Pancreas (tissue), 10 donors: ENCODE measurements at regions not wholly inside any gene's neighbourhood (a gene's known extent, or its start where the extent isn't known, plus 50 kb on each side); places are given as distances from the start of the nearest gene placed in this dataset.

Source experiments
- ATAC-seq, 4 donors: fragments of 200-7000 bp; cut with Tn5 transposase; one replicate each; pipeline versions ENCODE4 v1.8.0 to v1.9.1; 2020; ENCODE audit warnings: mild to moderate bottlenecking in 4 of 4, moderate library complexity in 4 of 4
- DNase-seq, 6 donors: peaks; one replicate each; pipeline ENCODE4 v3.0.0-alpha.2; 2020
- FAIRE-seq: peaks from 2 replicates; lab custom pipeline; 2012; peaks lifted over from hg19 to GRCh38; lab: Jason Lieb, UNC
- H3K27ac ChIP-seq, 4 donors: fragments of 200-600 bp; sonication (generic); 1 replicate in 3 of 4; 2 replicates in 1 of 4; pipeline versions ENCODE4 v1.5.0 to v1.8.0; 2020
- H3K27me3 ChIP-seq, 4 donors: fragments of 200-600 bp; one replicate each; pipeline ENCODE4 v1.8.0; 2021
- H3K36me3 ChIP-seq, 3 donors: fragments of 200-600 bp; sonication (generic) in 1 of 3; one replicate each; pipeline versions ENCODE4 v1.5.0 to v1.8.0; 2020 to 2021
- H3K4me1 ChIP-seq, 3 donors: fragments of 200-600 bp; one replicate each; pipeline ENCODE4 v1.8.0; 2021
- H3K4me3 ChIP-seq, 4 donors: fragments of 200-600 bp; sonication (generic) in 2 of 4; one replicate each; pipeline versions ENCODE4 v1.5.0 to v1.8.0; 2020 to 2021
- H3K9me3 ChIP-seq, 4 donors: fragments of 200-600 bp; one replicate each; pipeline ENCODE4 v1.8.0; 2021
- WGBS, 2 donors: extraction: QIAGEN DNeasy Blood & Tissue Kit; methylation state at CpG; one replicate each; pipeline ENCODE4 v1.1.7; 2013; 5-methylcytosine and 5-hydroxymethylcytosine counted together
- intact Hi-C, 3 donors: fragments of 100-400 bp; cut with DNase I; formaldehyde crosslinking; loops; one replicate each; pipeline versions ENCODE4 v1.11.1 to v1.14.2; 2022
- TF ChIP-seq, protein P1 (sequence below), 4 donors: fragments of 200-600 bp; sonication (generic) in 3 of 4; IDR thresholded peaks; one replicate each; pipeline versions ENCODE4 v1.5.0 to v1.8.0; 2021; ENCODE audit warnings: antibody characterized with exemption in 4 of 4
- donor health status: healthy with polysubstance abuse.
- donor health status: DM: no; HTN: no; CAD: no; lungs with moderate emphysema.
- donor health status: DM: no; HTN: no; CAD: no.
- donor health status: control.
- donor health status: control.
- donor health status: Bipolar disorder and iron deficiency.
- donor health status: DM: yes; HTN: yes; CAD: no.
- donor health status: DM: no; HTN: no; CAD: no.
- donor health status: DM: no; HTN: no; CAD: no.
- donor health status: DM: yes; HTN: yes; CAD: no.

DNA sequence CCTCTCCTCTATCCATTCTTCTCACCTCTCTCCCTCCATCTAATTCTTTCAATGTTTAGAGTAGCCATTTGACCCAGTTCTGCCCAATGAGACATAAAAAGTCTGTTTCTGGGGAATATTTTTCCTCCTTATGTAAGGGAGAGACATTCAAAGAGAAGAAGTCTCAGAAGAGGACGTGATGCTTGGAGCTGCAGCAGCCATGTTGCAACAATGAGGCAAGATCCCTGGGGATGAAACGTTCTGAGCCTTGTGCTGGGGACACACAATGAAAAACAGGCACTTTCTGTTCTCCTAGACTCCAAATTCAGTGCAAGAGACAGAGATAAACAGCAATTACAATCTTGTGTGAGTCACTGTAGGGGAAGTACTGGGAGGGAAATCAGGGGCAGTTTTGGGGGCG lies 130.8 kb downstream of the FOXL1 start:
- H3K36me3 ChIP-seq, result no peaks in the 10 kb centered on the region
- ATAC-seq, result no peak

DNA sequence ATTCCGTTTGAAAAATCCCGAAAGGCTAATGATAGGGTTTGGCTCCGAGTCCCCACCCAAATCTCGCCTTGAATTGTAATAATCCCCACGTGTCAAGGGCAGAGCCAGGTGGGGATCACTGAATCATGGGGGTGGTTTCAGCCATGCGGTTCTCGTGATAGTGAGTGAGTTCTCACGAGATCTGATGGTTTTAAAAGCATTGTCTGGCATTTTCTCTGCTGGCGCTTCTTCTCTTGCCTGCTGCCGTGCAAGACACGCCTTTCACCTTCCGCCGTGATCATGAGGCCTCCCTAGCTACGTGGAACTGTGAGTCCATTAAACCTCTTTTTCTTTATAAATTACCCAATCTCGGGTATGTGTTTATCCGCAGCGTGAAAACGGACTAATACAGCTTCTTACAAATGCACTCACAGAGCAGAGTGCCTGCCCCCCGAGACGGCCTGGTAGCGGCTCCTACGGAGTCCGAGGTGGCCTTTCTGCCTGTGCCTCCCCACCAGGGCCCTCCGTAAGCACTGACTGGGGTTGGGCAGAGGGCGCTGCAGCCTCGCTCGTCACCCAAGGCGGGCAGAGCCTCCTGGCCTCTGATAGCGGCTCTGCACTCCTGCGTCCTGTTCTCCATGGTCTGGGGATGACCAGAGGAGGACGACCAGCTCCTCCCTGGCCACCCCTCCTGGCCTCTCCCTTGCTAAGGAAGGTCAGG lies 131.7 kb downstream of the FOXL1 start:
- Histone ChIP-seq H3K4me3 (no peak overlapping the region), H3K36me3 (no peaks in the 10 kb centered on the region), H3K27me3 (no peaks in the 10 kb centered on the region), H3K27ac (no peak overlapping the region), H3K4me1 (no peaks in the 10 kb centered on the region), H3K9me3 (no peaks in the 10 kb centered on the region)
- no peak for ATAC-seq
- WGBS, 2 donors, result 64 to 72% methylated on average over 31 of the region's 31 CpGs
- FAIRE-seq, result no peak
- intact Hi-C loops, result no loop called here
- TF ChIP-seq, protein P1, sequence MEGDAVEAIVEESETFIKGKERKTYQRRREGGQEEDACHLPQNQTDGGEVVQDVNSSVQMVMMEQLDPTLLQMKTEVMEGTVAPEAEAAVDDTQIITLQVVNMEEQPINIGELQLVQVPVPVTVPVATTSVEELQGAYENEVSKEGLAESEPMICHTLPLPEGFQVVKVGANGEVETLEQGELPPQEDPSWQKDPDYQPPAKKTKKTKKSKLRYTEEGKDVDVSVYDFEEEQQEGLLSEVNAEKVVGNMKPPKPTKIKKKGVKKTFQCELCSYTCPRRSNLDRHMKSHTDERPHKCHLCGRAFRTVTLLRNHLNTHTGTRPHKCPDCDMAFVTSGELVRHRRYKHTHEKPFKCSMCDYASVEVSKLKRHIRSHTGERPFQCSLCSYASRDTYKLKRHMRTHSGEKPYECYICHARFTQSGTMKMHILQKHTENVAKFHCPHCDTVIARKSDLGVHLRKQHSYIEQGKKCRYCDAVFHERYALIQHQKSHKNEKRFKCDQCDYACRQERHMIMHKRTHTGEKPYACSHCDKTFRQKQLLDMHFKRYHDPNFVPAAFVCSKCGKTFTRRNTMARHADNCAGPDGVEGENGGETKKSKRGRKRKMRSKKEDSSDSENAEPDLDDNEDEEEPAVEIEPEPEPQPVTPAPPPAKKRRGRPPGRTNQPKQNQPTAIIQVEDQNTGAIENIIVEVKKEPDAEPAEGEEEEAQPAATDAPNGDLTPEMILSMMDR (IDR thresholded peaks at IDR 0.05), result no peak
- no peak for DNase-seq

More for the DNA sequence above, 130.8 kb downstream of the FOXL1 start:
- intact Hi-C loops, result no loop called here
- no peak for DNase-seq
- Histone ChIP-seq H3K4me1 (no peaks in the 10 kb centered on the region), H3K27me3 (no peaks in the 10 kb centered on the region), H3K27ac (no peak overlapping the region), H3K9me3 (no peaks in the 10 kb centered on the region), H3K4me3 (no peak overlapping the region)
- TF ChIP-seq, protein P1 (IDR thresholded peaks at IDR 0.05), result no peak
- 61 to 71% methylated on average over 3 of the region's 3 CpGs for WGBS, 2 donors
- FAIRE-seq, result no peak

DNA sequence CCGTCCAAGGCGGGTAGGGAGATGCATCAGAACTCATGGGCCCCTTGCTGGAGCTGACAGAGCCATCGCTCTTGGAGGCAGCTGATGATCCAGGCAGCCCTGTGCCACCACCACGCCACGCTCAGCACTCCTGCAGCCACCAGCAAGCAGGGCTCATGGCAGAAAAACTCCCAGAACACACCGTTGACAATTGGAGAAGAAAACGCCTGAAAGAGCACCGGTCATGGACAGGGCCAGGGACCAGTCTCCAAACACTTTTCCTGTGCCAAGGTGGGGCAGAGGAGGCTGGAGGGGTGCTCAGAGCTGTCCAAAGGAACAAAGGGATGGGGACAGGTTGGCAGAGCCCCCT lies 132.2 kb downstream of the FOXL1 start:
- 46 to 57% methylated on average over 8 of the region's 8 CpGs for WGBS, 2 donors
- Histone ChIP-seq H3K36me3 (no peaks in the 10 kb centered on the region), H3K4me1 (no peaks in the 10 kb centered on the region), H3K4me3 (no peak overlapping the region), H3K9me3 (no peaks in the 10 kb centered on the region), H3K27me3 (no peaks in the 10 kb centered on the region), H3K27ac (no peak overlapping the region)
- TF ChIP-seq, protein P1 (IDR thresholded peaks at IDR 0.05), result no peak
- ATAC-seq (no peak), FAIRE-seq (no peak), DNase-seq (no peak)
- intact Hi-C loops, result no loop called here

DNA sequence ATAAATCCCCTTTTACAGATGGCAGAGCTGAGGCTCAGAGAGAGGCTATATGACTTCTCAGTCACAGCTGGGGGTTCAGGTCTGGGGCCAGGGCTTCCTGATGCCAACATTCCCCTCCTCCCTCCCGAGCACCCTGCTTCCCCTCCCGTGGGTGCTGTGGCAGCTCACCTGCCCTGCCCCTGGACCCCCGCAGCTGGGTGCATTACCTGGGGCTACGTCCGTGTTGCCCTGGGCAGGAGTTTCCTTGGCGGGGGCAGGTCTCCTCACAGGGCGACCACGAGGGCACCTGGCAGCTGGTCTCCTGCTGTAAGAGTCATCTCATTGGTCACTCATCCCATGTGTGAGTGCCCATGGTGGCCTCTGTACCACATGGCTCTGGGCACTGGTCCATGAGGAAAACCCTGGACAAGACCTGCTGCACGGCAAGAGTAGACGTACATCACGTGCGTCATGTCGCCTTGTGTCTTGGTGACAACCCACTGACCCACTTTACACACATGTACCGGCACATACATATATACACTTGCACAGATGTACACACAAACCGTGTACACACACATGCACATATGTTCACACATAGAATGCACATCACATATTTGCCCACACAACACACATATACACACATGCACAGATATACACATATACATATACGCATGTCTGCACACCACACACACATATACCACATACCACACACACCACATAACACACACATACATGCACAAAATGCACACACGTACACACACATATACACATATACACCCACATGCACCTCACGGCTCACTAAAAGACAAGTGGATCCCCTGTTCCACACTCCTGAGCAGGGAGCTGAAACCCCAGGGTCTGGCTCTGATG lies 134.0 kb downstream of the FOXL1 start:
- Histone ChIP-seq H3K4me3 (no peak overlapping the region), H3K36me3 (no peaks in the 10 kb centered on the region), H3K4me1 (no peaks in the 10 kb centered on the region), H3K27ac (no peak overlapping the region), H3K9me3 (no peaks in the 10 kb centered on the region), H3K27me3 (no peaks in the 10 kb centered on the region)
- no peak for FAIRE-seq
- no peak for ATAC-seq
- no peak for DNase-seq
- intact Hi-C loops, result no loop called here
- 63 to 79% methylated on average over 18 of the region's 18 CpGs for WGBS, 2 donors
- TF ChIP-seq, protein P1 (IDR thresholded peaks at IDR 0.05), result no peak
